ENCODE measurements at regions not wholly inside any gene's neighbourhood (a gene's known extent, or its start where the extent isn't known, plus 50 kb on each side); places are given as distances from the start of the nearest gene placed in this dataset.

- Histone ChIP-seq H3K27me3 (no peaks in the 10 kb centered on the region), H3K9me3 (no peaks in the 10 kb centered on the region), H3K4me3 (no peak overlapping the region), H3K36me3 (no peaks in the 10 kb centered on the region), H3K4me1 (no peaks in the 10 kb centered on the region), H3K27ac (no peak overlapping the region)
- no peak for DNase-seq (ENCODE audit: low spot score in 2 of 2)
- WGBS = 79% methylated on average over 2 of the region's 2 CpGs
- TF ChIP-seq CTCF (IDR thresholded peaks at IDR 0.05) = no peak
Measured at GRCh38 chr4:63663870-63664269, 745.4 kb downstream of the TECRL start.

GRCh38 chr4:63644396-63644795 is 764.9 kb downstream of the TECRL start:
- WGBS = 76% methylated on average over 3 of the region's 3 CpGs
- no peak overlapping the region for H3K4me3 ChIP-seq
- no peaks in the 10 kb centered on the region for H3K27me3 ChIP-seq
- H3K4me1 ChIP-seq = no peaks in the 10 kb centered on the region
- no peak for TF ChIP-seq POLR2AphosphoS5 (IDR thresholded peaks at IDR 0.05)
- TF ChIP-seq POLR2A (IDR thresholded peaks at IDR 0.05) = no peak
- TF ChIP-seq EP300 (IDR thresholded peaks at IDR 0.05) = no peak
- no peak for TF ChIP-seq CTCF (IDR thresholded peaks at IDR 0.05)
- no peak overlapping the region for H3K27ac ChIP-seq
- H3K36me3 ChIP-seq = no peaks in the 10 kb centered on the region
- H3K9me3 ChIP-seq = no peaks in the 10 kb centered on the region
- DNase-seq (ENCODE audit: low spot score in 2 of 2) = no peak

- Histone ChIP-seq H3K27me3 (no peaks in the 10 kb centered on the region), H3K4me3 (no peak overlapping the region), H3K36me3 (no peaks in the 10 kb centered on the region), H3K27ac (no peak overlapping the region), H3K9me3 (no peaks in the 10 kb centered on the region), H3K4me1 (no peaks in the 10 kb centered on the region)
- TF ChIP-seq POLR2AphosphoS5 (IDR thresholded peaks at IDR 0.05) = no peak
- no peak for TF ChIP-seq EP300 (IDR thresholded peaks at IDR 0.05)
- no peak for TF ChIP-seq CTCF (IDR thresholded peaks at IDR 0.05)
- TF ChIP-seq POLR2A (IDR thresholded peaks at IDR 0.05) = no peak
- no peak for DNase-seq (ENCODE audit: low spot score in 2 of 2)
Measured at GRCh38 chr4:63637270-63637669, 772.0 kb downstream of the TECRL start.

GRCh38 chr4:63632858-63633257 is 776.4 kb downstream of the TECRL start:
- H3K9me3 ChIP-seq = no peaks in the 10 kb centered on the region
- TF ChIP-seq EP300 (IDR thresholded peaks at IDR 0.05) = no peak
- no peak for TF ChIP-seq CTCF (IDR thresholded peaks at IDR 0.05)
- TF ChIP-seq POLR2AphosphoS5 (IDR thresholded peaks at IDR 0.05) = no peak
- no peak for TF ChIP-seq POLR2A (IDR thresholded peaks at IDR 0.05)
- no peaks in the 10 kb centered on the region for H3K36me3 ChIP-seq
- no peak for DNase-seq (ENCODE audit: low spot score in 2 of 2)
- WGBS = 86% methylated on average over 2 of the region's 2 CpGs
- no peak overlapping the region for H3K27ac ChIP-seq
- no peaks in the 10 kb centered on the region for H3K4me1 ChIP-seq
- no peaks in the 10 kb centered on the region for H3K27me3 ChIP-seq
- H3K4me3 ChIP-seq = no peak overlapping the region

GRCh38 chr4:63620271-63620670 is 789.0 kb downstream of the TECRL start:
- WGBS = 19% methylated on average over 2 of the region's 2 CpGs
- no peak overlapping the region for H3K27ac ChIP-seq
- TF ChIP-seq EP300 (IDR thresholded peaks at IDR 0.05) (no peak), POLR2AphosphoS5 (IDR thresholded peaks at IDR 0.05) (no peak), CTCF (IDR thresholded peaks at IDR 0.05) (no peak), POLR2A (IDR thresholded peaks at IDR 0.05) (no peak)
- no peaks in the 10 kb centered on the region for H3K27me3 ChIP-seq
- no peak overlapping the region for H3K4me3 ChIP-seq
- no peaks in the 10 kb centered on the region for H3K36me3 ChIP-seq
- H3K9me3 ChIP-seq = no peaks in the 10 kb centered on the region
- H3K4me1 ChIP-seq = no peaks in the 10 kb centered on the region
- no peak for DNase-seq (ENCODE audit: low spot score in 2 of 2)
